ENCODE measurements at regions not wholly inside any gene's neighbourhood (a gene's known extent, or its start where the extent isn't known, plus 50 kb on each side); places are given as distances from the start of the nearest gene placed in this dataset.

- TF ChIP-seq NANOG (IDR thresholded peaks at IDR 0.05; ENCODE audit: insufficient read depth, low read depth, low read length, poor library complexity, severe bottlenecking) (no peak), SRF (IDR thresholded peaks at IDR 0.05; ENCODE audit: low read depth, low read length) (no peak), CHD7 (IDR thresholded peaks at IDR 0.05; ENCODE audit: insufficient replicate concordance, low read length) (no peak)
Measured at GRCh38 chr4:65014078-65014477, 604.8 kb upstream of the TECRL start (continued).
